GM23338 (cell line): ENCODE measurements at regions not wholly inside any gene's neighbourhood (a gene's known extent, or its start where the extent isn't known, plus 50 kb on each side); places are given as distances from the start of the nearest gene placed in this dataset.

Source experiments
- ATAC-seq: fragments of 200-7000 bp; cut with Tn5 transposase; 3 replicates; pipeline ENCODE4 v1.9.1; 2020
- DNase-seq: peaks from one replicate; pipeline ENCODE4 v3.0.0-alpha.2; 2015; ENCODE audit warnings: low spot score
- H2AFZ ChIP-seq: fragments of 200-600 bp; sonication (generic); 2 replicates; pipeline ENCODE4 v1.8.0; 2016; ENCODE audit warnings: antibody characterized with exemption, mild to moderate bottlenecking, moderate library complexity
- H3F3A ChIP-seq: fragments of 200-600 bp; sonication (generic); replicated peaks from 2 replicates; pipeline ENCODE4 v1.8.0; 2017; ENCODE audit warnings: antibody characterized with exemption, mixed run types, low read depth
- H3K27ac ChIP-seq: fragments of 200-600 bp; sonication (generic); 2 replicates; pipeline ENCODE4 v1.6.1; 2016; ENCODE audit warnings: low read depth
- H3K27me3 ChIP-seq: fragments of 200-600 bp; sonication (generic); 2 replicates; pipeline ENCODE4 v1.8.0; 2016; ENCODE audit warnings: mild to moderate bottlenecking, mixed run types, moderate library complexity; ENCODE audit not compliant: insufficient read depth
- H3K36me3 ChIP-seq: fragments of 200-600 bp; sonication (generic); 2 replicates; pipeline ENCODE4 v1.8.0; 2016; ENCODE audit warnings: mild to moderate bottlenecking; ENCODE audit not compliant: insufficient read depth
- H3K4me1 ChIP-seq: fragments of 200-600 bp; sonication (generic); 2 replicates; pipeline ENCODE4 v1.8.0; 2016; ENCODE audit warnings: mild to moderate bottlenecking, moderate library complexity; ENCODE audit not compliant: insufficient read depth
- H3K4me2 ChIP-seq: fragments of 200-600 bp; sonication (generic); 2 replicates; pipeline ENCODE4 v1.7.1; 2017; ENCODE audit warnings: mixed run types
- H3K4me3 ChIP-seq: fragments of 200-600 bp; sonication (generic); 2 replicates; pipeline ENCODE4 v1.6.1; 2016; ENCODE audit warnings: mixed run types
- H3K79me2 ChIP-seq: fragments of 200-600 bp; sonication (generic); replicated peaks from 2 replicates; pipeline ENCODE4 v1.8.0; 2017; ENCODE audit warnings: mild to moderate bottlenecking; ENCODE audit not compliant: insufficient read depth
- H3K9me2 ChIP-seq: fragments of 200-600 bp; sonication (generic); 2 replicates; pipeline ENCODE4 v1.8.0; 2017; ENCODE audit not compliant: insufficient read depth
- H4K20me1 ChIP-seq: fragments of 200-600 bp; sonication (generic); replicated peaks from 2 replicates; pipeline ENCODE4 v1.8.0; 2017; ENCODE audit warnings: mild to moderate bottlenecking; ENCODE audit not compliant: insufficient read depth
- H3K27ac Mint-ChIP-seq: 2 replicates; pipeline ENCODE4 v1.8.0; 2020; ENCODE audit warnings: inconsistent platforms, mild to moderate bottlenecking, moderate library complexity, mixed read lengths
- H3K27me3 Mint-ChIP-seq: 3 replicates; pipeline ENCODE4 v1.8.0; 2022; ENCODE audit warnings: low read depth, mild to moderate bottlenecking, moderate library complexity, mixed read lengths, inconsistent platforms; ENCODE audit not compliant: insufficient read depth, poor library complexity
- H3K36me3 Mint-ChIP-seq: 3 replicates; pipeline ENCODE4 v1.8.0; 2021; ENCODE audit warnings: low read depth, mild to moderate bottlenecking, inconsistent platforms, moderate library complexity, mixed read lengths
- H3K4me1 Mint-ChIP-seq: 3 replicates; pipeline ENCODE4 v1.8.0; 2020; ENCODE audit warnings: mild to moderate bottlenecking, inconsistent platforms, mixed read lengths
- H3K4me3 Mint-ChIP-seq: 3 replicates; pipeline ENCODE4 v1.8.0; 2021; ENCODE audit warnings: moderate library complexity, mild to moderate bottlenecking, inconsistent platforms, mixed read lengths
- H3K9me3 Mint-ChIP-seq: 3 replicates; pipeline ENCODE4 v1.8.0; 2020; ENCODE audit warnings: moderate library complexity, mild to moderate bottlenecking, inconsistent platforms, mixed read lengths
- CREB1 ChIP-seq: fragments of 250-450 bp; sonication (Bioruptor Pico); IDR thresholded peaks from 2 replicates; pipeline ENCODE4 v1.5.0; 2020; ENCODE audit warnings: low read depth, mild to moderate bottlenecking, moderate library complexity
- CTCF ChIP-seq, 2 experiments: fragments of 200-600 bp in 1 of 2; sonication (generic) in 1 of 2; conservative IDR thresholded peaks; 2 replicates each; pipeline versions ENCODE4 v1.5.1 to v1.6.1; 2016 to 2017; ENCODE audit warnings: antibody characterized with exemption in 2 of 2, low read depth in 2 of 2, mild to moderate bottlenecking in 2 of 2, moderate library complexity in 1 of 2
- ETS1 ChIP-seq: IDR thresholded peaks from 2 replicates; pipeline ENCODE4 v1.6.1; 2016; ENCODE audit warnings: antibody characterized with exemption
- EZH2 ChIP-seq: fragments of 200-600 bp; sonication (generic); IDR thresholded peaks from one replicate; pipeline ENCODE4 v1.8.0; 2017; ENCODE audit warnings: antibody characterized with exemption, mild to moderate bottlenecking, low read depth; ENCODE audit not compliant: unreplicated experiment
- EZH2phosphoT487 ChIP-seq: fragments of 200-600 bp; sonication (generic); IDR thresholded peaks from one replicate; pipeline ENCODE4 v1.8.1; 2018; ENCODE audit warnings: antibody characterized with exemption; ENCODE audit not compliant: unreplicated experiment
- JUNB ChIP-seq: IDR thresholded peaks from one replicate; pipeline ENCODE4 v1.6.1; 2016; ENCODE audit warnings: antibody characterized with exemption; ENCODE audit not compliant: unreplicated experiment
- NANOG ChIP-seq: IDR thresholded peaks from 2 replicates; pipeline ENCODE4 v1.6.1; 2016; ENCODE audit warnings: antibody characterized with exemption, borderline replicate concordance
- POLR2AphosphoS5 ChIP-seq: IDR thresholded peaks from 2 replicates; pipeline ENCODE4 v1.6.1; 2016; ENCODE audit warnings: antibody characterized with exemption, low read depth
- REST ChIP-seq: IDR thresholded peaks from one replicate; pipeline ENCODE4 v1.6.1; 2018; ENCODE audit warnings: antibody characterized with exemption; ENCODE audit not compliant: unreplicated experiment
- STAT1 ChIP-seq: IDR thresholded peaks from one replicate; pipeline ENCODE4 v1.6.1; 2016; ENCODE audit warnings: antibody characterized with exemption; ENCODE audit not compliant: unreplicated experiment
- ZNF114 ChIP-seq: fragments of 250-450 bp; sonication (Bioruptor Pico); IDR thresholded peaks from 2 replicates; pipeline ENCODE4 v1.5.0; 2020; ENCODE audit warnings: mild to moderate bottlenecking, moderate library complexity
- ZNF331 ChIP-seq: fragments of 250-450 bp; sonication (Bioruptor Pico); IDR thresholded peaks from 2 replicates; pipeline ENCODE4 v1.5.0; 2020; ENCODE audit warnings: low read depth, mild to moderate bottlenecking, moderate library complexity
- ZNF462 ChIP-seq: fragments of 250-450 bp; sonication (Bioruptor Pico); IDR thresholded peaks from 2 replicates; pipeline ENCODE4 v1.5.0; 2020; ENCODE audit warnings: mild to moderate bottlenecking, moderate library complexity

- H3K27me3 ChIP-seq = no peaks in the 10 kb centered on the region
- H3K27ac ChIP-seq = no peak overlapping the region
- no peaks in the 10 kb centered on the region for H3K36me3 Mint-ChIP-seq
- no peaks in the 10 kb centered on the region for H3K4me1 ChIP-seq
- H3F3A ChIP-seq = no peaks in the 10 kb centered on the region
- no peak overlapping the region for H3K4me3 ChIP-seq
- no peaks in the 10 kb centered on the region for H3K27me3 Mint-ChIP-seq
- H3K4me2 ChIP-seq = no peak overlapping the region
- no peaks in the 10 kb centered on the region for H3K36me3 ChIP-seq
- no peaks in the 10 kb centered on the region for H3K4me1 Mint-ChIP-seq
- no peaks in the 10 kb centered on the region for H3K9me2 ChIP-seq
- no peak overlapping the region for H3K27ac Mint-ChIP-seq
- no peaks in the 10 kb centered on the region for H3K79me2 ChIP-seq
- no peak for TF ChIP-seq ETS1
- no peak for TF ChIP-seq CTCF (conservative IDR thresholded peaks at IDR 0.05; ENCODE audit: low read depth in 2 of 2)
- no peak for TF ChIP-seq EZH2phosphoT487
- TF ChIP-seq ZNF331 (CRISPR knock-in tag) = no peak
- no peak for TF ChIP-seq ZNF114
- TF ChIP-seq REST = no peak
- no peak for TF ChIP-seq JUNB
- no peak for TF ChIP-seq STAT1
- no peak for TF ChIP-seq EZH2
- no peak for TF ChIP-seq CREB1 (CRISPR knock-in tag)
- no peak for TF ChIP-seq ZNF462
- TF ChIP-seq POLR2AphosphoS5 = no peak
- no peak for TF ChIP-seq NANOG
- no peak overlapping the region for H3K4me3 Mint-ChIP-seq
- no peak for ATAC-seq
- no peaks in the 10 kb centered on the region for H3K9me3 Mint-ChIP-seq
- H4K20me1 ChIP-seq = no peaks in the 10 kb centered on the region
- H2AFZ ChIP-seq = no peak overlapping the region
- DNase-seq = no peak
Measured at GRCh38 chrX:121569609-121570008, 522.2 kb downstream of the GLUD2 start.
